ENCODE measurements at regions not wholly inside any gene's neighbourhood (a gene's known extent, or its start where the extent isn't known, plus 50 kb on each side); places are given as distances from the start of the nearest gene placed in this dataset.

DNA sequence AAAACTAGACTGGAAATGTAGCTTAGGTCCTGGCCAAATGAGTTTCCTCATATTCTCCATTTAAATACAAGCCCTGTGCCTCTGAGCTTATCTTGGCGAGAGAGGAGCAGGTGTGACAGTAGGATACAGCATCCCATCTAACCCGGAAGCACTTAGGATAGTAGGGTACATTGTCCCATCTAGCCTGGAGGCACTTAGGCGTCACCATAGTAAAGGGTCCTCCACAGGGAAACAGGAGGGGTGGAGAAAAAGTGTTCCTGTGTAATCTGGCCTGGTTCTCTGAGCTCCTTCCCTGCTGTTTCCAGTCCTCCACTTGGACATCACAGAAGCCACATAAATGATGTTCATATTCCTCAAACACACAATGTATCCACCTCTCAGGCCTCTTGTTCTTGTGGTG is 301.4 kb downstream of the GALR1 start:
- TF ChIP-seq, protein P1, sequence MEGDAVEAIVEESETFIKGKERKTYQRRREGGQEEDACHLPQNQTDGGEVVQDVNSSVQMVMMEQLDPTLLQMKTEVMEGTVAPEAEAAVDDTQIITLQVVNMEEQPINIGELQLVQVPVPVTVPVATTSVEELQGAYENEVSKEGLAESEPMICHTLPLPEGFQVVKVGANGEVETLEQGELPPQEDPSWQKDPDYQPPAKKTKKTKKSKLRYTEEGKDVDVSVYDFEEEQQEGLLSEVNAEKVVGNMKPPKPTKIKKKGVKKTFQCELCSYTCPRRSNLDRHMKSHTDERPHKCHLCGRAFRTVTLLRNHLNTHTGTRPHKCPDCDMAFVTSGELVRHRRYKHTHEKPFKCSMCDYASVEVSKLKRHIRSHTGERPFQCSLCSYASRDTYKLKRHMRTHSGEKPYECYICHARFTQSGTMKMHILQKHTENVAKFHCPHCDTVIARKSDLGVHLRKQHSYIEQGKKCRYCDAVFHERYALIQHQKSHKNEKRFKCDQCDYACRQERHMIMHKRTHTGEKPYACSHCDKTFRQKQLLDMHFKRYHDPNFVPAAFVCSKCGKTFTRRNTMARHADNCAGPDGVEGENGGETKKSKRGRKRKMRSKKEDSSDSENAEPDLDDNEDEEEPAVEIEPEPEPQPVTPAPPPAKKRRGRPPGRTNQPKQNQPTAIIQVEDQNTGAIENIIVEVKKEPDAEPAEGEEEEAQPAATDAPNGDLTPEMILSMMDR (IDR thresholded peaks at IDR 0.05) = no peak
- no peak for TF ChIP-seq POLR2A (IDR thresholded peaks at IDR 0.05)
